SIG-M5 treated with dmso at 0.1 percent for 504 hours (cell line): ENCODE measurements at regions not wholly inside any gene's neighbourhood (a gene's known extent, or its start where the extent isn't known, plus 50 kb on each side); places are given as distances from the start of the nearest gene placed in this dataset.

Experiments
- DNase-seq: peaks from one replicate; lab custom pipeline; 2025; ENCODE audit not compliant: unreplicated experiment; lab: John Stamatoyannopoulos, UW

GRCh38 chr18:2325308-2325849, 245.9 kb downstream of the METTL4 start:
- no peak for DNase-seq

- no peak for DNase-seq
Measured at GRCh38 chr18:2325933-2326332, 245.4 kb downstream of the METTL4 start.

GRCh38 chr18:2326999-2327398, 244.3 kb downstream of the METTL4 start:
- DNase-seq = no peak

- DNase-seq = no peak
Measured at GRCh38 chr18:2330764-2331163, 240.5 kb downstream of the METTL4 start.

- no peak for DNase-seq
Measured at GRCh38 chr18:2331491-2331890, 239.8 kb downstream of the METTL4 start.

GRCh38 chr18:2336690-2337392, 234.5 kb downstream of the METTL4 start:
- no peak for DNase-seq

GRCh38 chr18:2337552-2338141, 233.7 kb downstream of the METTL4 start:
- peak; percentile 12 for DNase-seq

- peak; percentile 2 for DNase-seq
Measured at GRCh38 chr18:2338601-2339000, 232.7 kb downstream of the METTL4 start.

GRCh38 chr18:2340335-2340734, 231.0 kb downstream of the METTL4 start:
- no peak for DNase-seq

- DNase-seq = no peak
Measured at GRCh38 chr18:2348003-2348402, 223.3 kb downstream of the METTL4 start.

- DNase-seq = no peak
Measured at GRCh38 chr18:2351126-2351850, 220.0 kb downstream of the METTL4 start.

- DNase-seq = no peak
Measured at GRCh38 chr18:2354292-2354691, 217.0 kb downstream of the METTL4 start.

- no peak for DNase-seq
Measured at GRCh38 chr18:2356906-2357305, 214.4 kb downstream of the METTL4 start.

GRCh38 chr18:2360861-2361260, 210.4 kb downstream of the METTL4 start:
- no peak for DNase-seq

GRCh38 chr18:2368102-2368501, 203.2 kb downstream of the METTL4 start:
- DNase-seq = no peak

- DNase-seq = no peak
Measured at GRCh38 chr18:2376707-2377106, 194.6 kb downstream of the METTL4 start.

- no peak for DNase-seq
Measured at GRCh38 chr18:2380101-2380500, 191.2 kb downstream of the METTL4 start.

GRCh38 chr18:2381539-2381938, 189.8 kb downstream of the METTL4 start:
- no peak for DNase-seq

- DNase-seq = no peak
Measured at GRCh38 chr18:2387588-2387987, 183.7 kb downstream of the METTL4 start.

- no peak for DNase-seq
Measured at GRCh38 chr18:2390158-2390557, 181.1 kb downstream of the METTL4 start.

GRCh38 chr18:2391470-2391869, 179.8 kb downstream of the METTL4 start:
- no peak for DNase-seq

GRCh38 chr18:2392446-2392845, 178.9 kb downstream of the METTL4 start:
- no peak for DNase-seq
